ENCODE measurements at regions not wholly inside any gene's neighbourhood (a gene's known extent, or its start where the extent isn't known, plus 50 kb on each side); places are given as distances from the start of the nearest gene placed in this dataset.
A peak's percentile ranks its signal among the peaks of the same experiment; 100 is the strongest.

- TF ChIP-seq CTCF (IDR thresholded peaks at IDR 0.05; ENCODE audit: insufficient read depth, low read depth, low read length) (peak; percentile 55), EZH2 (IDR thresholded peaks at IDR 0.05; ENCODE audit: insufficient read depth, low read length) (no peak)
These were observed 107.3 kb upstream of the HSD17B12 start for GRCh38 chr11:43573233-43573632.
